Breast epithelium (tissue), 4 donors: ENCODE measurements at regions not wholly inside any gene's neighbourhood (a gene's known extent, or its start where the extent isn't known, plus 50 kb on each side); places are given as distances from the start of the nearest gene placed in this dataset.

Experiments
- DNase-seq, 2 donors: peaks; one replicate each; pipeline ENCODE4 v3.0.0-alpha.2; 2019; ENCODE audit warnings: low spot score in 2 of 2
- H3K27ac ChIP-seq, 2 donors: fragments of 200-600 bp; sonication (generic) in 1 of 2; one replicate each; pipeline ENCODE4 v1.5.1; 2016 to 2019; ENCODE audit warnings: mild to moderate bottlenecking in 1 of 2
- H3K27me3 ChIP-seq, 2 donors: fragments of 200-600 bp; sonication (generic) in 1 of 2; one replicate each; pipeline versions ENCODE4 v1.5.1 to v1.6.0; 2017 to 2019; ENCODE audit warnings: control low read depth in 1 of 2, mild to moderate bottlenecking in 1 of 2
- H3K36me3 ChIP-seq: fragments of 200-600 bp; one replicate; pipeline ENCODE4 v1.5.1; 2019
- H3K4me1 ChIP-seq, 2 donors: fragments of 200-600 bp; sonication (generic); one replicate each; pipeline ENCODE4 v1.5.1; 2016 to 2019; ENCODE audit warnings: control low read depth in 1 of 2
- H3K4me3 ChIP-seq, 3 donors: fragments of 200-600 bp; sonication (generic); 1 replicate in 2 of 3; 2 replicates in 1 of 3; pipeline ENCODE4 v1.5.1; 2016 to 2019; ENCODE audit warnings: mild to moderate bottlenecking in 3 of 3, moderate library complexity in 2 of 3
- H3K9me3 ChIP-seq, 2 donors: fragments of 200-600 bp; sonication (generic) in 1 of 2; one replicate each; pipeline ENCODE4 v1.5.1; 2016 to 2019; ENCODE audit warnings: control low read depth in 1 of 2
- POLR2A ChIP-seq: fragments of 450-650 bp; IDR thresholded peaks from one replicate; pipeline ENCODE4 v1.6.1; 2016; ENCODE audit warnings: antibody characterized with exemption, mild to moderate bottlenecking, moderate library complexity
- POLR2AphosphoS5 ChIP-seq, 3 donors: sonication (generic); formaldehyde crosslinking; IDR thresholded peaks; one replicate each; pipeline ENCODE4 v1.6.1; 2017; ENCODE audit warnings: antibody characterized with exemption in 3 of 3
- intact Hi-C: fragments of 100-400 bp; cut with DNase I; formaldehyde crosslinking; loops from one replicate; pipeline ENCODE4 v1.15.1; 2023; ENCODE audit warnings: low total_unique reads
- TF ChIP-seq, protein P1 (sequence below), 3 donors: fragments of 450-650 bp; IDR thresholded peaks; one replicate each; pipeline ENCODE4 v1.5.1; 2016 to 2017; ENCODE audit warnings: antibody characterized with exemption in 3 of 3, mild to moderate bottlenecking in 3 of 3, moderate library complexity in 3 of 3

DNA sequence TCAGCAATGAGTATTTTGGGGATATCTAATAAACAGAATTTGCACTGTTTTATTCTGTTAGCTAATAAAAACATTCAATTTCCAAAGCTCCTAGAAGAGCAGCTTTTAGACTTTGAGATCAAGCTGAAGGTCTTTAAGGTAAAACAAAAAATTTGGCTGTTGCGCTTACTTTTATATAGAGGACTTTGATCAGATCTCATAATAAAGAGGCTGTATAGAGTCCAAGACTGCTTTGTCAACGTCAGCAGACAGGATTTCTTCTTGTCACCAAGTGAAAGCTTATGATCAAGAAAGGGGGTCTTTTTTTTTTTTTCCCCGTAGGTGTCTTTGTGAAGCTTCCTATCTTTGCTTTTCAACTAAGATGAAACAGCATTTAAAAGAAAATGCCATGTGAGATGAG is 556.5 kb upstream of the SLC35B3 start:
- intact Hi-C loops: no loop called here
- H3K4me3 ChIP-seq: no peak overlapping the region
- no peak overlapping the region for H3K27ac ChIP-seq
- H3K36me3 ChIP-seq: no peaks in the 10 kb centered on the region
- no peaks in the 10 kb centered on the region for H3K27me3 ChIP-seq
- TF ChIP-seq, protein P1, sequence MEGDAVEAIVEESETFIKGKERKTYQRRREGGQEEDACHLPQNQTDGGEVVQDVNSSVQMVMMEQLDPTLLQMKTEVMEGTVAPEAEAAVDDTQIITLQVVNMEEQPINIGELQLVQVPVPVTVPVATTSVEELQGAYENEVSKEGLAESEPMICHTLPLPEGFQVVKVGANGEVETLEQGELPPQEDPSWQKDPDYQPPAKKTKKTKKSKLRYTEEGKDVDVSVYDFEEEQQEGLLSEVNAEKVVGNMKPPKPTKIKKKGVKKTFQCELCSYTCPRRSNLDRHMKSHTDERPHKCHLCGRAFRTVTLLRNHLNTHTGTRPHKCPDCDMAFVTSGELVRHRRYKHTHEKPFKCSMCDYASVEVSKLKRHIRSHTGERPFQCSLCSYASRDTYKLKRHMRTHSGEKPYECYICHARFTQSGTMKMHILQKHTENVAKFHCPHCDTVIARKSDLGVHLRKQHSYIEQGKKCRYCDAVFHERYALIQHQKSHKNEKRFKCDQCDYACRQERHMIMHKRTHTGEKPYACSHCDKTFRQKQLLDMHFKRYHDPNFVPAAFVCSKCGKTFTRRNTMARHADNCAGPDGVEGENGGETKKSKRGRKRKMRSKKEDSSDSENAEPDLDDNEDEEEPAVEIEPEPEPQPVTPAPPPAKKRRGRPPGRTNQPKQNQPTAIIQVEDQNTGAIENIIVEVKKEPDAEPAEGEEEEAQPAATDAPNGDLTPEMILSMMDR (IDR thresholded peaks at IDR 0.05): no peak
- TF ChIP-seq POLR2A (no peak), POLR2AphosphoS5 (IDR thresholded peaks at IDR 0.05) (no peak)
- no peak for DNase-seq
- H3K9me3 ChIP-seq: no peaks in the 10 kb centered on the region
- no peaks in the 10 kb centered on the region for H3K4me1 ChIP-seq

DNA sequence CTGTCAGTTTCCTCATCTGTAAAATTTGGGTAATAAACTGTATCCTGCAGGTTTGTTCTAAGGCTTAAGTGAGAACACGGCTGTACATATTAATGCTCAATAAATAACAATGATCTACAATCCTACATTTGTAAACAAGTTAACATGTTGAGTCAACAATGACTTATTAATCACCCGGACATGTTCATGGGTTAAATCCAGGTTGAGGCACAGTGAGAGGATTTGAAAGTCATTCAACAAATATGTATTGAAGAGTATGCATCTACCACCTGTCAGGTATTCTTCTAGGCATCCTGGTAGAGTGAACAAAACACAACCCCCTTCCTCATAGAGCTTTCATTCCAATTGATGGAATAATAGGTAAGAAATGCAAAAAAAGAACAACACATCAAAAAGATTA is 554.7 kb upstream of the SLC35B3 start:
- H3K36me3 ChIP-seq: no peaks in the 10 kb centered on the region
- DNase-seq: no peak

DNA sequence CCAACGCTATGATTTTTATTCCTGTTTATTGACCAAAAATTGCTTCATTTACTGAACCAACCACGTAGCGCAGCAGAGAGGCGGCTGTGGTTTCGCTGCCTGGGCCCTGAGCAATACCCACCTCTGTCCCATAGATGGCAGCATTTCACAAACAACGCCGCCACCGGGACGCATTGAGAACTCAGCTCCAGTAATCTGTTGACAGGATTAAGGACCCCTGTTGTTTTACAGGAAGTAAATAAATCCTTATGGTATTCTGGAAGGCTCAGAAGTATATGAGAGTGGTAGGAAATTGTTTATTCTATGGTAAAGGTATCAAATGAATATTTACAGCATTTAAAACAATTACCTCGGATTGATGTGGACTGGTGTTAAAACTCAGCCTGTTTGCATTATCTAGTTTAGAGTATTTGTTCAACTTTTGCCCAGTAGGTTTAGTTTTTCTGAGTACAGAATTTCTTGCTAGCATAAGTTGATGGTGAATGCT is 547.9 kb upstream of the SLC35B3 start:
- Histone ChIP-seq H3K27me3 (no peaks in the 10 kb centered on the region), H3K4me3 (peak overlapping the region in 2 of 3 donors; percentile 4 to 50), H3K27ac (no peak overlapping the region), H3K4me1 (no peaks in the 10 kb centered on the region), H3K9me3 (no peaks in the 10 kb centered on the region), H3K36me3 (no peaks in the 10 kb centered on the region)
- DNase-seq: peak; percentile 38 to 67
- TF ChIP-seq POLR2AphosphoS5 (IDR thresholded peaks at IDR 0.05): no peak
- TF ChIP-seq, protein P1 (IDR thresholded peaks at IDR 0.05): peak; percentile 52 to 90 (median 87)
- intact Hi-C loops: no loop called here

More for the DNA sequence above, 554.7 kb upstream of the SLC35B3 start:
- no peaks in the 10 kb centered on the region for H3K27me3 ChIP-seq
- no peak overlapping the region for H3K27ac ChIP-seq
- TF ChIP-seq POLR2A (no peak), POLR2AphosphoS5 (IDR thresholded peaks at IDR 0.05) (no peak)
- TF ChIP-seq, protein P1 (IDR thresholded peaks at IDR 0.05): no peak
- no peaks in the 10 kb centered on the region for H3K4me1 ChIP-seq
- H3K4me3 ChIP-seq: no peak overlapping the region
- no peaks in the 10 kb centered on the region for H3K9me3 ChIP-seq
- intact Hi-C loops: no loop called here

DNA sequence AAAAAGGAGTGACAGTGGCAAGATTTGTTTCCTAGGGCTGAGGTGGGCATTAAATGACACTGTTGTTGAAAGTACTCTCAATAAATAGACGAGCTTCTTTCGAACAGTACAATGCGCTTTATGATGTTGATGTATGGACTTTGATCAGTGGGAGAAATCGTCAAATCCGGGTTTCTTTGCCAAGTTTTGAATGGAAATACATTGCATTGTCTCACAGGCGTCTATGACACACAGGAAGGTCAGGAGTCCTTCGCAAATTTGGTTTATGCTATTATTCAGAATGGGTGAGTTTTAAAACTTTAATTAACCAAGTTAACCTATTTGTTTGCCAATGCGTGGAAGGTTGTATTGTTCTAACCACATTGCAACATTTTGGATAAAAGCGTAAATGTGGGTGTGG is 547.3 kb upstream of the SLC35B3 start:
- H3K27me3 ChIP-seq: no peaks in the 10 kb centered on the region
- no peak for TF ChIP-seq POLR2AphosphoS5 (IDR thresholded peaks at IDR 0.05)
- TF ChIP-seq, protein P1 (IDR thresholded peaks at IDR 0.05): no peak
- TF ChIP-seq POLR2A: no peak
- H3K9me3 ChIP-seq: no peaks in the 10 kb centered on the region
- peak overlapping the region in 2 of 3 donors; percentile 4 to 50 for H3K4me3 ChIP-seq
- no peaks in the 10 kb centered on the region for H3K36me3 ChIP-seq
- H3K4me1 ChIP-seq: no peaks in the 10 kb centered on the region
- intact Hi-C loops: no loop called here
- DNase-seq: no peak
- H3K27ac ChIP-seq: no peak overlapping the region

DNA sequence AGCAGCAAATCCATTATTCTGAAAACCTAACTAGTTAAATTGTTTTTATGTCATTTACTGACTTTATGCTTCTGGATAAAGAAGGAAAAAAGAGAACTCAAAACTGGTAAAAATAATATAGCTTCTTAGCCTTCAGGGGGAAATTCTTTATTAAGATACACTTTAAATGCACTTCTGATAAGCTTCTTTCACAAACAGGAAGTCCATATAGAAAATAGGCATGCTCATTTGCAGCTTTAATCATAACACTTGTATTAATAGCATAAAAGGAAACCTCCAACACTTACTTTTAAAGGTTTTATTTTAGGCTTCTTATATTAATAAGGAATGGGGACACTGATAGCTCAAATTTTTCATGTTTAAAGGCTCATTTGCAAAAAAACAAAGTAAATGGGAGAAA is 538.0 kb upstream of the SLC35B3 start:
- no peaks in the 10 kb centered on the region for H3K4me1 ChIP-seq
- H3K9me3 ChIP-seq: peaks cover 4 to 25% of the 10 kb centered on the region in 2 donors
- H3K36me3 ChIP-seq: no peaks in the 10 kb centered on the region
- DNase-seq: no peak
- H3K27ac ChIP-seq: no peak overlapping the region
- TF ChIP-seq POLR2AphosphoS5 (IDR thresholded peaks at IDR 0.05) (no peak), POLR2A (no peak)
- TF ChIP-seq, protein P1 (IDR thresholded peaks at IDR 0.05): no peak
- no peak overlapping the region for H3K4me3 ChIP-seq
- intact Hi-C loops: no loop called here
- no peaks in the 10 kb centered on the region for H3K27me3 ChIP-seq
